Lower leg skin (tissue), 4 donors: ENCODE measurements at regions not wholly inside any gene's neighbourhood (a gene's known extent, or its start where the extent isn't known, plus 50 kb on each side); places are given as distances from the start of the nearest gene placed in this dataset.

Experiments
- DNase-seq, 2 donors: peaks; one replicate each; pipeline ENCODE4 v3.0.0-alpha.2; 2019; ENCODE audit warnings: low spot score in 2 of 2
- H3K4me3 ChIP-seq: fragments of 200-600 bp; sonication (generic); 2 replicates; pipeline ENCODE4 v1.5.1; 2017; ENCODE audit warnings: mild to moderate bottlenecking, low read depth; ENCODE audit not compliant: poor library complexity, severe bottlenecking
- CTCF ChIP-seq, 3 donors: fragments of 450-650 bp; IDR thresholded peaks; one replicate each; pipeline ENCODE4 v1.5.1; 2016; ENCODE audit warnings: antibody characterized with exemption in 3 of 3, mild to moderate bottlenecking in 3 of 3, moderate library complexity in 2 of 3
- POLR2A ChIP-seq, 2 donors: fragments of 450-650 bp; IDR thresholded peaks; one replicate each; pipeline ENCODE4 v1.6.1; 2016 to 2017; ENCODE audit warnings: antibody characterized with exemption in 2 of 2, mild to moderate bottlenecking in 1 of 2, moderate library complexity in 1 of 2
- WGBS, 2 donors: methylation state at CpG; one replicate each; pipeline ENCODE4 v1.1.5; 2018; 5-methylcytosine and 5-hydroxymethylcytosine counted together
- intact Hi-C: fragments of 100-400 bp; cut with DNase I; formaldehyde crosslinking; loops from one replicate; pipeline ENCODE4 v1.15.0; 2023; ENCODE audit warnings: low total_unique reads

GRCh38 chr19:5232798-5233505 is 107.7 kb downstream of the PTPRS start:
- H3K4me3 ChIP-seq, result no peak overlapping the region
- intact Hi-C loops, result no loop called here
- DNase-seq, result no peak
- WGBS, 2 donors, result 87 to 90% methylated on average over 12 of the region's 12 CpGs
- TF ChIP-seq CTCF (IDR thresholded peaks at IDR 0.05) (no peak), POLR2A (IDR thresholded peaks at IDR 0.05) (no peak)

GRCh38 chr19:5231857-5232678 is 108.5 kb downstream of the PTPRS start:
- H3K4me3 ChIP-seq, result no peak overlapping the region
- intact Hi-C loops, result no loop called here
- TF ChIP-seq CTCF (IDR thresholded peaks at IDR 0.05) (no peak), POLR2A (IDR thresholded peaks at IDR 0.05) (no peak)
- WGBS, 2 donors, result 72 to 79% methylated on average over 5 of the region's 5 CpGs
- DNase-seq, result no peak

GRCh38 chr19:5230730-5231555 is 109.7 kb downstream of the PTPRS start:
- WGBS, 2 donors, result 93 to 95% methylated on average over 36 to 41 of the region's 41 CpGs
- TF ChIP-seq POLR2A (IDR thresholded peaks at IDR 0.05), result no peak
- TF ChIP-seq CTCF (IDR thresholded peaks at IDR 0.05), result no peak
- H3K4me3 ChIP-seq, result no peak overlapping the region
- no peak for DNase-seq
- intact Hi-C loops, result no loop called here

- no peak for TF ChIP-seq POLR2A (IDR thresholded peaks at IDR 0.05)
- TF ChIP-seq CTCF (IDR thresholded peaks at IDR 0.05), result no peak
- DNase-seq, result no peak
- H3K4me3 ChIP-seq, result no peak overlapping the region
- intact Hi-C loops, result no loop called here
- WGBS, 2 donors, result 49 to 50% methylated on average over 3 to 8 of the region's 10 CpGs
These were observed 110.8 kb downstream of the PTPRS start for GRCh38 chr19:5229778-5230335.

- intact Hi-C loops, result no loop called here
- H3K4me3 ChIP-seq, result no peak overlapping the region
- 46 to 49% methylated on average over 35 to 45 of the region's 72 CpGs for WGBS, 2 donors
- no peak for DNase-seq
- no peak for TF ChIP-seq POLR2A (IDR thresholded peaks at IDR 0.05)
- TF ChIP-seq CTCF (IDR thresholded peaks at IDR 0.05), result no peak
These were observed 111.5 kb downstream of the PTPRS start for GRCh38 chr19:5228932-5229777.
